Neural crest cell (in vitro differentiated cells): ENCODE measurements at regions not wholly inside any gene's neighbourhood (a gene's known extent, or its start where the extent isn't known, plus 50 kb on each side); places are given as distances from the start of the nearest gene placed in this dataset.
"Not testable (repeated sequence)": the region's sequence is repeated elsewhere in the genome, so short reads cannot be mapped to it uniquely, and the experiment has no call there.

Source experiments
- DNase-seq: peaks from one replicate; pipeline ENCODE4 v3.0.0; 2021; ENCODE audit warnings: low read depth, mixed read lengths, low spot score
- H3K27ac Mint-ChIP-seq: one replicate; pipeline ENCODE4 v1.8.0; 2021; ENCODE audit warnings: mild to moderate bottlenecking, mixed read lengths; ENCODE audit not compliant: unreplicated experiment
- H3K27me3 Mint-ChIP-seq: 2 replicates; pipeline ENCODE4 v1.8.0; 2021; ENCODE audit warnings: low read depth, mild to moderate bottlenecking, mixed read lengths
- H3K36me3 Mint-ChIP-seq: 2 replicates; pipeline ENCODE4 v1.8.0; 2021; ENCODE audit warnings: low read depth, mild to moderate bottlenecking, mixed read lengths
- H3K4me1 Mint-ChIP-seq: 2 replicates; pipeline ENCODE4 v1.8.0; 2021; ENCODE audit warnings: mixed read lengths
- H3K4me3 Mint-ChIP-seq: one replicate; pipeline ENCODE4 v1.8.0; 2021; ENCODE audit warnings: mild to moderate bottlenecking, mixed read lengths
- H3K9me3 Mint-ChIP-seq: 2 replicates; pipeline ENCODE4 v1.8.0; 2021; ENCODE audit warnings: mixed read lengths
- TF ChIP-seq, protein P1 (sequence below): fragments of 200-600 bp; sonication (generic); conservative IDR thresholded peaks from 2 replicates; pipeline ENCODE4 v1.5.0; 2021; ENCODE audit warnings: antibody characterized with exemption, mild to moderate bottlenecking

DNA sequence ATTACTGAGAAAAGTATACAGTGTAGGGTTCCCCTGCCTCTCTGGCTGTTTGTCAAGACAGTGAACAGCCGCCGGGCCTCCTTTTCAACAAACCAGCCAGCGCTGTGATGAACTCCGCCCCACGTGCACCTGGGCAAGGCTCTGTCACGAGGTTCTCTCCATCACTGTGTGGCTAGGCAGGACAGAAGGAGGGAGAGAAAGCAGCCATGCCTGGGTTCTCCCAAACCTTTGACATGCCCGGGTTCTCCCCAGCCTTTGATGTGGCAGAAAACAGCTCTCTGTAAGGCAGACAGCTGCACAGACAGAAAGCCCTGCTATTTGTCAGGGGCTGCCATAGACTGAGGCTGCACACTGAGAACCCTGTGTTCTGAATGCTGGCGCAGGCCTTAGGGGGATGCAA is 101.4 kb upstream of the TRPM1 start:
- peaks cover 9% of the 10 kb centered on the region for H3K4me1 Mint-ChIP-seq
- TF ChIP-seq, protein P1, sequence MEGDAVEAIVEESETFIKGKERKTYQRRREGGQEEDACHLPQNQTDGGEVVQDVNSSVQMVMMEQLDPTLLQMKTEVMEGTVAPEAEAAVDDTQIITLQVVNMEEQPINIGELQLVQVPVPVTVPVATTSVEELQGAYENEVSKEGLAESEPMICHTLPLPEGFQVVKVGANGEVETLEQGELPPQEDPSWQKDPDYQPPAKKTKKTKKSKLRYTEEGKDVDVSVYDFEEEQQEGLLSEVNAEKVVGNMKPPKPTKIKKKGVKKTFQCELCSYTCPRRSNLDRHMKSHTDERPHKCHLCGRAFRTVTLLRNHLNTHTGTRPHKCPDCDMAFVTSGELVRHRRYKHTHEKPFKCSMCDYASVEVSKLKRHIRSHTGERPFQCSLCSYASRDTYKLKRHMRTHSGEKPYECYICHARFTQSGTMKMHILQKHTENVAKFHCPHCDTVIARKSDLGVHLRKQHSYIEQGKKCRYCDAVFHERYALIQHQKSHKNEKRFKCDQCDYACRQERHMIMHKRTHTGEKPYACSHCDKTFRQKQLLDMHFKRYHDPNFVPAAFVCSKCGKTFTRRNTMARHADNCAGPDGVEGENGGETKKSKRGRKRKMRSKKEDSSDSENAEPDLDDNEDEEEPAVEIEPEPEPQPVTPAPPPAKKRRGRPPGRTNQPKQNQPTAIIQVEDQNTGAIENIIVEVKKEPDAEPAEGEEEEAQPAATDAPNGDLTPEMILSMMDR, result no peak
- no peaks in the 10 kb centered on the region for H3K9me3 Mint-ChIP-seq
- H3K36me3 Mint-ChIP-seq, result no peaks in the 10 kb centered on the region
- no peak for DNase-seq
- peaks cover 5% of the 10 kb centered on the region for H3K27me3 Mint-ChIP-seq
- H3K27ac Mint-ChIP-seq, result no peak overlapping the region
- no peak overlapping the region for H3K4me3 Mint-ChIP-seq

DNA sequence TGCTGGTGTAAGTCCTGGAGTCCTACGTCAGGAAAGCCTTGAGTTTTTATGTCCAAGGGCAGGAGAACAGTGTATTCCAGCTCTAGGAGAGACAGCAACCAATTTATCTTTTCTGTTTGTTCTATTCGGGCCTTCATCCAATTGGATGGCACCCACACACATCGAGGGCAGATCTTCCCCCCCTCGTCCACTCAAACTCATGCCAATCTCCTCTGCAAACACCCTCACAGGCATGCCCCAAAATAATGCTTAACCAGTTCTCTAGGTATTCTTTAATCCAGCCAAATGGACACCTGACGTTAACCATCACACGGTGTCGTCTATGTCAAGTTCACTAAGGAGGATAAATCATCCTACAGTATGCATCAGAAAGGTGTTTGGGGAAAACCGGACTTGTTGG is 102.5 kb upstream of the TRPM1 start:
- Mint-ChIP-seq H3K9me3 (no peaks in the 10 kb centered on the region), H3K4me1 (peaks cover 9% of the 10 kb centered on the region), H3K27me3 (peaks cover 2% of the 10 kb centered on the region), H3K27ac (no peak overlapping the region), H3K36me3 (no peaks in the 10 kb centered on the region), H3K4me3 (no peak overlapping the region)
- TF ChIP-seq, protein P1, result no peak
- DNase-seq, result no peak

DNA sequence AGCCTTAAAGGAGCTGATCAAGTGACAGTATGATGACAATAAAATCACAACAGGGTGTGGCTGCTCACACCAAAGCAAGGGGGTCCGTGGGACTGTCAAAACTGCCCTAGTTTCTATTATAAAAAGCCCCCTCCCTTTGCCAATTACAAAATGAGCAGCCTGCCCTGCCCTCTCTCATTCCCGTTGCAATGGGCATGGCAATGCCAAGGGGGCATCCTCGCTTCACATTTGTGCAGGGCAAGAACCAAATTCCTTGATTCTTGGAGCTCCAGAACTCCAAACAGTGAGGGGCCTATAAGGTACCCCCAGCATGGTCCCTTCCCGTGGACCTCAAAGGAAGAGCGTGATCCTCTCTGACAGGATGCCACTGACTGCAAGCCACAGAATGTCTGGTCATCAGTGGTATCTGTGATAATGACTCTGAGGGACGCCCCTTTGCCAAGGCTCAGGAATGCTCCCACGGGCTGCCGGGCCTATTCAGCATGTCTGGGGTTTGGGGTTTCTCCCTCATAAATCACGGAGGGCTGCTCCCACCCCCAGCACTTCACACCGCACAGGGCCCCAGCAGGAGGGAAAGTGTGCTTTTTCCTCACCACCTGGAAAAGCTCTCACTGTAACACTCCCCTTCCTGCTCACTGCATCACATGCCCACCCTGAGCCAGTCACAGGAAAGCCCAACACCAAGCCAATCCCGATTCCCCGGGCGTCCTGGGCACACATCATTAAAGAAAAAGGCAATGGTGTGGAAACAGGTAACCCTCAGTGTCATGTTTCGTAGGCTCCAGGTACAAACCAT is 105.1 kb upstream of the TRPM1 start:
- no peaks in the 10 kb centered on the region for H3K36me3 Mint-ChIP-seq
- DNase-seq, result no peak
- no peaks in the 10 kb centered on the region for H3K4me1 Mint-ChIP-seq
- no peaks in the 10 kb centered on the region for H3K9me3 Mint-ChIP-seq
- TF ChIP-seq, protein P1, result no peak
- H3K4me3 Mint-ChIP-seq, result no peak overlapping the region
- peak overlapping the region; percentile 87 for H3K27ac Mint-ChIP-seq
- peaks cover 2% of the 10 kb centered on the region for H3K27me3 Mint-ChIP-seq

DNA sequence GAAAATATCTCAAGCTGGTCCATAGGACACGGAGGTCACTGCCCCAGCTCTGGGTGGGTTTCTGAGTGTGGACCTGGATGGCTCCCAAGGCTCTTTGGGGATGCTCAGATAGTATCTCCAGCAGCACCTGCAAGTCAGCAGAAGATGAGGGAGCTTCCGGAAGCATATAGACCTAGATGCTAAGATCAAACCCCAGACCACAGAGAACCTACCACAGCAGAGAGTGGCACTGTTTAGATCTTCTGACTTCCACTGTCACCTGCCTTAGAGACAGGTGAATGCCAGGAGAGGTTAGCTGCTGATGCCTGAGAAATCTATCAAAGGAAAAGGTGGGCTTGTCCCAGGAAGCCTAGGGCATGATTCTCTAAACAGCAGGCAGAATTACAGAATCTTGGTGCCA is 105.7 kb upstream of the TRPM1 start:
- TF ChIP-seq, protein P1, result no peak
- H3K9me3 Mint-ChIP-seq, result no peaks in the 10 kb centered on the region
- peaks cover 2% of the 10 kb centered on the region for H3K27me3 Mint-ChIP-seq
- no peaks in the 10 kb centered on the region for H3K36me3 Mint-ChIP-seq
- H3K4me3 Mint-ChIP-seq, result no peak overlapping the region
- no peak for DNase-seq
- no peaks in the 10 kb centered on the region for H3K4me1 Mint-ChIP-seq
- H3K27ac Mint-ChIP-seq, result no peak overlapping the region

DNA sequence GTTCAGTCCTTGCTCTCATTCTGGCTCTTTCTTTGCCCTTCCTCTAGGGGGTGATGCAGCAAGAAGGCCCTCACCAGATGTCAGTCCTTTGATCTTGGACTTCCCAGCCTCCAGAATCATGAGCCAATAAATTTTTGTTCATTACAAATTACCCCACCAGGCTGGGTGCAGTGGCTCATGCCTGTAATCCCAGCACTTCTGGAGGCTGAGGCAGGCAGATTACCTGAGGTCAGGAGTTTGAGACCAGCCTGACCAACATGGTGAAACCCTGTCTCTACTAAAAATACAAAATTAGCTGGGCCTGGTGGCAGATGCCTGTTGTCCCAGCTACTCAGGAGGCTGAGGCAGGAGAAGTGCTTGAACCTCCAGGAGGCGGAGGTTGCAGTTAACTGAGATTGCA is 106.3 kb upstream of the TRPM1 start:
- not testable (repeated sequence) for H3K36me3 Mint-ChIP-seq, H3K27me3 Mint-ChIP-seq, H3K9me3 Mint-ChIP-seq, H3K27ac Mint-ChIP-seq, H3K4me3 Mint-ChIP-seq, DNase-seq, H3K4me1 Mint-ChIP-seq

DNA sequence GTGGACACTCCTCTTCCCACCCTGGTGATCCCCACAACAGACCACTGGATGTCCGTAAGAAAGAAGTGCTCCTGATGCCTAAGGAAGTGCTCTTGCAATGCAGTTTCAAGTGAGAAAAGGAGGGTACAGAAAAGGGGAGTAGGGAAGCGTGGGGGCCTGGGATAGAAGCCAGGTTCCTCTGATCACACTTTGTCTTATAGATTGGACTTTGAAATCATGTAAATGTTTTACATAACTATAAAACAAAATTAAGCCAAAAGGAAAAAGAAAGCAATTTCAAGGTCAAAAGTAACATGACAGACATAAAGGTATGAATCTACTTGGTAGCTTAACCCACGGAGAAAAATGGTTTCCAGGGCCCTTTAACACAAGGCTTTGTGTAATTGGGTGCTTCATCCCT is 107.3 kb upstream of the TRPM1 start:
- H3K27ac Mint-ChIP-seq, result no peak overlapping the region
- TF ChIP-seq, protein P1, result no peak
- peaks cover 2% of the 10 kb centered on the region for H3K27me3 Mint-ChIP-seq

More for the DNA sequence above, 107.3 kb upstream of the TRPM1 start:
- Mint-ChIP-seq H3K4me3 (no peak overlapping the region), H3K9me3 (no peaks in the 10 kb centered on the region), H3K36me3 (no peaks in the 10 kb centered on the region), H3K4me1 (no peaks in the 10 kb centered on the region)
- no peak for DNase-seq
